GM10266 (cell line): ENCODE measurements at regions not wholly inside any gene's neighbourhood (a gene's known extent, or its start where the extent isn't known, plus 50 kb on each side); places are given as distances from the start of the nearest gene placed in this dataset.

Experiments
- DNase-seq: peaks from one replicate; pipeline ENCODE4 v3.0.0; 2012; ENCODE audit errors: extremely low spot score
- CTCF ChIP-seq: IDR thresholded peaks from 2 replicates; pipeline ENCODE4 v1.5.1; 2012; ENCODE audit warnings: mild to moderate bottlenecking, low read depth; ENCODE audit not compliant: control insufficient read depth, insufficient read depth; ENCODE audit errors: missing control alignments

- no peak for DNase-seq
- no peak for TF ChIP-seq CTCF
These were observed 256.9 kb downstream of the ARRDC4 start for GRCh38 chr15:98217356-98217755.

- TF ChIP-seq CTCF, result no peak
- DNase-seq, result no peak
These were observed 260.6 kb downstream of the ARRDC4 start for GRCh38 chr15:98221144-98221543.

GRCh38 chr15:98221577-98221976 lies 261.1 kb downstream of the ARRDC4 start:
- no peak for TF ChIP-seq CTCF
- no peak for DNase-seq

GRCh38 chr15:98226149-98226548 lies 265.6 kb downstream of the ARRDC4 start:
- no peak for DNase-seq
- TF ChIP-seq CTCF, result no peak

- TF ChIP-seq CTCF, result no peak
These were observed 266.1 kb downstream of the ARRDC4 start for GRCh38 chr15:98226578-98226977.

GRCh38 chr15:98228846-98229245 lies 268.3 kb downstream of the ARRDC4 start:
- TF ChIP-seq CTCF, result no peak
- DNase-seq, result no peak

More at GRCh38 chr15:98226578-98226977, 266.1 kb downstream of the ARRDC4 start:
- DNase-seq, result no peak

GRCh38 chr15:98230975-98231374 lies 270.5 kb downstream of the ARRDC4 start:
- no peak for DNase-seq
- no peak for TF ChIP-seq CTCF
